Colonic mucosa (tissue), 4 donors: ENCODE measurements at regions not wholly inside any gene's neighbourhood (a gene's known extent, or its start where the extent isn't known, plus 50 kb on each side); places are given as distances from the start of the nearest gene placed in this dataset.

Source experiments
- DNase-seq: peaks from one replicate; pipeline ENCODE4 v3.0.0-alpha.2; 2020
- H3K27ac ChIP-seq: fragments of 200-600 bp; one replicate; pipeline ENCODE4 v1.8.0; 2021
- H3K27me3 ChIP-seq: fragments of 200-600 bp; one replicate; pipeline ENCODE4 v1.8.0; 2021
- H3K36me3 ChIP-seq: fragments of 200-600 bp; one replicate; pipeline ENCODE4 v1.8.0; 2021
- H3K4me1 ChIP-seq: fragments of 200-600 bp; one replicate; pipeline ENCODE4 v1.8.0; 2021; ENCODE audit warnings: mild to moderate bottlenecking
- H3K4me3 ChIP-seq: fragments of 200-600 bp; one replicate; pipeline ENCODE4 v1.8.0; 2021
- H3K9ac ChIP-seq, 2 donors: one replicate each; pipeline ENCODE4 v1.7.0; 2013; ENCODE audit warnings: control low read depth in 2 of 2, low read depth in 2 of 2, low read length in 2 of 2
- H3K9me3 ChIP-seq: fragments of 200-600 bp; one replicate; pipeline ENCODE4 v1.8.0; 2021
- intact Hi-C: fragments of 100-400 bp; cut with DNase I; formaldehyde crosslinking; loops from one replicate; pipeline ENCODE4 v1.14.1; 2022
- TF ChIP-seq, protein P1 (sequence below): fragments of 200-600 bp; IDR thresholded peaks from one replicate; pipeline ENCODE4 v1.8.0; 2022; ENCODE audit warnings: antibody characterized with exemption, mild to moderate bottlenecking
- donor health status: healthy.
- donor health status: DM: no; HTN: no; CAD: no.
- donor health status: DM: no; HTN: no; CAD: no.

DNA sequence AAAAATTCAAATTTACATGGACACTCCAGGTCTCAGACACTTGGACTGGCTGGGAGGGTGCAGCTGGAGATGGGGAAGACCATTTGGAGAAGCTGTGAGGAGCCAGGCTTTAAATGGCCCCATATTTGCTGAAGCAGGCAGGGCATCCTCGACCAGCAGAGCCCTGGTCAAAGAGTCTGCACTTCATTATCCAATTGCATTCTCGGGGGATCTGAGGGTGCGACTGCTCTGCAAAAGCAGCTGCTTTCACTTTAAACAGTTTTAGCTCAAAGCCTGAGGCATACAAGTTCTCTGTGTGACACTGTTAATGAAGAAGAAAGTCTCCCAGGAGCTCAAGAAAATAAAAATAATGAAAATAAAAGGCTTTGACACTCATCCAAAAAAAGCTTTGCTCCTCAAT is 98.0 kb upstream of the SLC25A36 start:
- Histone ChIP-seq H3K27ac (no peak overlapping the region), H3K4me3 (no peak overlapping the region), H3K9me3 (no peaks in the 10 kb centered on the region), H3K9ac (no peak overlapping the region), H3K4me1 (no peaks in the 10 kb centered on the region), H3K36me3 (no peaks in the 10 kb centered on the region), H3K27me3 (no peaks in the 10 kb centered on the region)
- TF ChIP-seq, protein P1, sequence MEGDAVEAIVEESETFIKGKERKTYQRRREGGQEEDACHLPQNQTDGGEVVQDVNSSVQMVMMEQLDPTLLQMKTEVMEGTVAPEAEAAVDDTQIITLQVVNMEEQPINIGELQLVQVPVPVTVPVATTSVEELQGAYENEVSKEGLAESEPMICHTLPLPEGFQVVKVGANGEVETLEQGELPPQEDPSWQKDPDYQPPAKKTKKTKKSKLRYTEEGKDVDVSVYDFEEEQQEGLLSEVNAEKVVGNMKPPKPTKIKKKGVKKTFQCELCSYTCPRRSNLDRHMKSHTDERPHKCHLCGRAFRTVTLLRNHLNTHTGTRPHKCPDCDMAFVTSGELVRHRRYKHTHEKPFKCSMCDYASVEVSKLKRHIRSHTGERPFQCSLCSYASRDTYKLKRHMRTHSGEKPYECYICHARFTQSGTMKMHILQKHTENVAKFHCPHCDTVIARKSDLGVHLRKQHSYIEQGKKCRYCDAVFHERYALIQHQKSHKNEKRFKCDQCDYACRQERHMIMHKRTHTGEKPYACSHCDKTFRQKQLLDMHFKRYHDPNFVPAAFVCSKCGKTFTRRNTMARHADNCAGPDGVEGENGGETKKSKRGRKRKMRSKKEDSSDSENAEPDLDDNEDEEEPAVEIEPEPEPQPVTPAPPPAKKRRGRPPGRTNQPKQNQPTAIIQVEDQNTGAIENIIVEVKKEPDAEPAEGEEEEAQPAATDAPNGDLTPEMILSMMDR: no peak
- intact Hi-C loops: no loop called here
- no peak for DNase-seq

DNA sequence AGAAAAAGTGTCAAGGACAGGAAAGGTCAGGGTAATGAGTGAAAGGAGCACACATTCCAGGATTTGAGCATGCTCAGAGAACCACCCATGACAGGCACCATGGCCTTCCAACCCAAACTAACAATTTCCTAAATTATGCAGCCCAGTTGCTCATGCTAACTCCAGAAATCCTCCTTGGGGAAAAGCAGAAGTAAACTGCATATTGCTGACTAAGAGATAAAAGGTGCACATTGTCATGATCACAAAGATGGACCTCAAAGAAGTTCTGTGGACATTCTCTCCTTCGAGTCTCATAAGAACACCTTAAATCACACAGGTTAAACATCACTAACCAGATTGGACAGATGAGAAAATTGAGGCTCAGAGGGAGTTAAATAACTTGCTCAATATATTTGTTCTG is 97.6 kb upstream of the SLC25A36 start:
- no peak for DNase-seq
- no peak overlapping the region for H3K4me3 ChIP-seq
- no peaks in the 10 kb centered on the region for H3K36me3 ChIP-seq
- TF ChIP-seq, protein P1: no peak
- no peak overlapping the region for H3K9ac ChIP-seq
- H3K4me1 ChIP-seq: no peaks in the 10 kb centered on the region
- intact Hi-C loops: no loop called here
- H3K27ac ChIP-seq: no peak overlapping the region
- H3K9me3 ChIP-seq: no peaks in the 10 kb centered on the region
- H3K27me3 ChIP-seq: no peaks in the 10 kb centered on the region

DNA sequence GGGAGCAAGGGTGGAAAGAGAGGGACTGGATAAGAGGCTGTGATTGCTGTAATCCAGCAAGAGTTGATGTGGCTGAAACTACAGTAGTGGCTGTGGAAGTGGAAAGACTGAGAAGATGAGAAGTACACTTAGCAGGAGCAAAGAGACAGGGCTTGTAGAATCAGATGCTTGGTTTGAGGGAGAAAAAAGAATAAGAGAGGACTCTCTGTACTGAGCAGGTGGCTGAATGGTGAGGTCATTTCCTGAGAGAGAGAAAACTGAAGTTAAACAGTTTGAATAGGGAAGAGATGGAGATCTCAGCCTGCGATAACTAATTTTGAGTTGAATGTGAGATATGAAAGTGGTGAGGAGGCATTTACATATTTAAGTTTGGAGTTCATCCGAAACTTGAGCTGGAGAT is 95.8 kb upstream of the SLC25A36 start:
- H3K9ac ChIP-seq: no peak overlapping the region
- DNase-seq: no peak
- TF ChIP-seq, protein P1: no peak
- no peak overlapping the region for H3K4me3 ChIP-seq
- no peaks in the 10 kb centered on the region for H3K36me3 ChIP-seq
- no peak overlapping the region for H3K27ac ChIP-seq
- H3K4me1 ChIP-seq: no peaks in the 10 kb centered on the region
- no peaks in the 10 kb centered on the region for H3K9me3 ChIP-seq
- no peaks in the 10 kb centered on the region for H3K27me3 ChIP-seq
- intact Hi-C loops: no loop called here

DNA sequence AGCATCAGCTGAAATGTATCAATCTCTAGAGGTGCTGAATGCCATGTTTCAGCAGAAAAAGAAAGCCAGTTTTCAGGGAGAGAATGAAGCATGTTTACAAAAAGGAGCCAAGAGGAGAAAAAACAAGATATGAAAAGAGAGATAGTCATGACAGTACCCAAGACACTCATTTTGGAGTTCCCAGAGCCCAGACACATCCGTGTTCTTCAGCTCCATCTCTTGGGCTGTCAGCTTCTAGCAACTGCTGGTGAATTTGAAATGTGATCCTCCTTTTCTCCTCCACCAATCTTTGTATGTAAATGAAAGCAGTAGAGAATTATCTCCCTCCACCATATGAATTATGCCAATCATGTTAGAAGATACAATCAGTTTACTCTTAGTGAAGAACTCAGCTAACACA is 93.0 kb upstream of the SLC25A36 start:
- Histone ChIP-seq H3K4me1 (no peaks in the 10 kb centered on the region), H3K4me3 (no peak overlapping the region), H3K27ac (no peak overlapping the region), H3K9ac (no peak overlapping the region), H3K9me3 (no peaks in the 10 kb centered on the region), H3K27me3 (no peaks in the 10 kb centered on the region), H3K36me3 (no peaks in the 10 kb centered on the region)
- intact Hi-C loops: no loop called here
- DNase-seq: no peak
- TF ChIP-seq, protein P1: no peak

DNA sequence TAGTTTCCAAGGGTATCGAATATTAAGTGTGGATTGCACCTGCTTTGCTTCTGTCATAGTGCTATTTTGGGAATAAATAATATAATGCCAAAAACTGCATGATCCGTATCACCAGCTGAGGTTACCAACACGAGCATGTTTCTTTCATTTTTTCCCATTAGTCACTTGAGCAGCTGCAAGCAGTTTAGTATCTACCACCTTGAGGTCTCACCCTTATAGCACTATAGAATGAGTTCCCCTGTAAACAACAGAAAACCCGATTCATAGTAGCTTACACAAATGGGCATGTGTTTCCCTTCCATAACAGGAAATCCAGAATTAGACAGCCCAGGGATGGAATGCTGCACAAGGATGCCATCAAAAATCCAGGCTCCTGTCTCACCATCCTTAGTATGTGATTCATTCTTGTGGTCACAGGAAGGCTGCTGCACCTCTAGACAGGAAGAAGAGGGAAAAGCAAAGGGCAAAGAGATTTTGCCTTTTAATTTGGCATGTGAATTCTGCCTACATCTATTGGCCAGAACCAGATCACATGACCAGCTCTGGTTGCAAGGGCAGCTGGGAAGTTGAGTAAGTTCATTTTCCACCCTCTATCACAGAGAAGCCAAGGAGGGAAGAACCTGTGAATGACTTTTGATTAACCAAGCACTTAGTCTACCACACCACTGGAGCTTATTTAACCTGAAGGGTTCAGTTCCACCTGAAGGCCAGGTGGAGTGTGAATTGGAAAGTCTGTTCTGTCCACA is 91.3 kb upstream of the SLC25A36 start:
- H3K27ac ChIP-seq: no peak overlapping the region

More for the DNA sequence above, 91.3 kb upstream of the SLC25A36 start:
- Histone ChIP-seq H3K9me3 (no peaks in the 10 kb centered on the region), H3K27me3 (no peaks in the 10 kb centered on the region), H3K36me3 (no peaks in the 10 kb centered on the region), H3K4me3 (no peak overlapping the region), H3K4me1 (no peaks in the 10 kb centered on the region), H3K9ac (no peak overlapping the region)
- DNase-seq: no peak
- intact Hi-C loops: no loop called here
- TF ChIP-seq, protein P1: no peak
